ENCODE measurements at regions not wholly inside any gene's neighbourhood (a gene's known extent, or its start where the extent isn't known, plus 50 kb on each side); places are given as distances from the start of the nearest gene placed in this dataset.

DNA sequence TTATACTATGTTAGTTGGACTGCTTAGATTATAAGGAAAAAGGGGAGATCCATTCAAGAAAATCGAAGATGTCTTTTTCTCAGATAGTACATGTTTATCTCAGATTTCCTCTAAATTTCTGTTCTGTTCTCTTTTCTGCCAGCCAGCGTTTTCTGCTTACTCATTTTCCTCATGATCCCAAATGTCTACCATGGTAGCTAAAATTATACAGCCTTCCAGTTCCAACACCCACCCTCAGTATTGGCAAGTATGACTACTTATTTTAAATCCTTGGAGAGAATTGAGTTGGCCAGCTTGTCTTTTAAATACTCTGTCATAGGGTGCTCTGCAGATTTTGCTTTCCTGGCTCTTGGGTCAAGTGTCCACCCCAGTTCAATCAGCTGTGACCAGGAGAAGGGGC is 95.7 kb upstream of the PLXNA2 start:
- TF ChIP-seq, protein P1, sequence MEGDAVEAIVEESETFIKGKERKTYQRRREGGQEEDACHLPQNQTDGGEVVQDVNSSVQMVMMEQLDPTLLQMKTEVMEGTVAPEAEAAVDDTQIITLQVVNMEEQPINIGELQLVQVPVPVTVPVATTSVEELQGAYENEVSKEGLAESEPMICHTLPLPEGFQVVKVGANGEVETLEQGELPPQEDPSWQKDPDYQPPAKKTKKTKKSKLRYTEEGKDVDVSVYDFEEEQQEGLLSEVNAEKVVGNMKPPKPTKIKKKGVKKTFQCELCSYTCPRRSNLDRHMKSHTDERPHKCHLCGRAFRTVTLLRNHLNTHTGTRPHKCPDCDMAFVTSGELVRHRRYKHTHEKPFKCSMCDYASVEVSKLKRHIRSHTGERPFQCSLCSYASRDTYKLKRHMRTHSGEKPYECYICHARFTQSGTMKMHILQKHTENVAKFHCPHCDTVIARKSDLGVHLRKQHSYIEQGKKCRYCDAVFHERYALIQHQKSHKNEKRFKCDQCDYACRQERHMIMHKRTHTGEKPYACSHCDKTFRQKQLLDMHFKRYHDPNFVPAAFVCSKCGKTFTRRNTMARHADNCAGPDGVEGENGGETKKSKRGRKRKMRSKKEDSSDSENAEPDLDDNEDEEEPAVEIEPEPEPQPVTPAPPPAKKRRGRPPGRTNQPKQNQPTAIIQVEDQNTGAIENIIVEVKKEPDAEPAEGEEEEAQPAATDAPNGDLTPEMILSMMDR (IDR thresholded peaks at IDR 0.05): no peak
- no peak for TF ChIP-seq EP300 (IDR thresholded peaks at IDR 0.05)
